Fibroblast of the conjunctiva (primary cell): ENCODE measurements at regions not wholly inside any gene's neighbourhood (a gene's known extent, or its start where the extent isn't known, plus 50 kb on each side); places are given as distances from the start of the nearest gene placed in this dataset.
A peak's percentile ranks its signal among the peaks of the same experiment; 100 is the strongest.

Experiments used
- DNase-seq: peaks from one replicate; pipeline ENCODE4 v3.0.0-alpha.2; 2010; ENCODE audit warnings: low read depth

DNA sequence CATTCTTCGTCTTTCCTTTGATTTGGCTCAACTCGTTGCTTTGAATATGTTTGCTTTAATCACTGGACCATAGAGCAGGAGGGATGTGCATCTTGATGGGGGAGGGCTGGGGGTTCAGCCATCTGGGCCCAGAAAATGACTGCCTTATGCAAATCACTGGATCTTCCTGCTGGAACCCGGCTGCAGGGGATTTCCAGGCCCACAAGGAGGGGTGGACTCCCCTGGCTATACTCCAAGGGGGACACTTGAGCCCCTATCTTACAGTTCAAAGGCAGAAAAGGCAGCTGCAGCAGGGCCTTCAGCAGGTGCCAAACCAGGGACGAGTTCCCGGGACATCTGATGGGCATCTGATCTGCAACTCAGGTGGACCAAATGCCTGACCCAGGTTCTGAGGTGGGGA is 122.5 kb downstream of the DICER1 start:
- no peak for DNase-seq

DNA sequence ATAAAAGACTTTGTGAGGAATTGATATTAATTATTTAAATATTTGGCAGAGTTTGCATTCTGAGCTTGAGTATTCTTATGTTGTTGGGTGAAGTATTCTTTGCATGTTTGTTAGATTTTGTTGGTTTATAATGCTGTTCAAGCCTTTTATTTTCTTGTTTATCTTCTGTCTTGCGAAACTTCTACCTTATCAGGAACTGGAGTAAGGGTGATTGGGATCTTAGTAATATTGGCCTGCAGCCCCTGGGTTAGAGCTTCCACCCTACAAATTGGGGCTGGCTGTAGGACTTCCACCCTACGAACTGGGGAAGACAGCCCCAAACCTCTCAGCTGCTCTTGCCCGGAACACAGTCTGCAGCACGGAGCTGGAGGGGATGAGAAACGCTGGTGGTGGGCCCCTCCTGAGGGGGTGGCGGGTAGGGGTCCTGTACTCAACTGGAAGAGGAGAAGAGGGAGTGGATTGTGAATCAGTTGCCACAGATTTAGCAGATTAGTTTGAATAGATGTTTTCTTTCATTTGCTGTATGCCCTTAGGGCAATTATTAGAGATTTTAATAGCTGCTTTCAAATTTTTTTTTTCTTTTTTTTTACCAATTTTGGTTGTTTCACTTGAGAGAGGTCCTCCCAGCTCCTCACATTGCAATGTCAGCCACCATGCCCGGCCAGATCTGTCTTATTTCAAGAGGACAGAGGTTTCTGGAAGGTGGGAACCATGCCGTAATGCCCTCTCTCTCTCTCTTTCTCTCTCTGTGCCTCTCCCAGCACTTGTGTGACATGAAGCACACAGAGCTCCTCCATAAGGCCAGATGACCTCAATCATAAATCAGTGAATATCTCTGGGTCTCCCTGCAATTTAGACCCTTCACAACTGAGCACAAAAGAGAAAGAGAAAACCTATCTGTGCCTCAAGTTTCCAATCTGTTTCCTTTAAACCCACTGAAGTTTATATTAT is 123.4 kb downstream of the DICER1 start:
- no peak for DNase-seq

DNA sequence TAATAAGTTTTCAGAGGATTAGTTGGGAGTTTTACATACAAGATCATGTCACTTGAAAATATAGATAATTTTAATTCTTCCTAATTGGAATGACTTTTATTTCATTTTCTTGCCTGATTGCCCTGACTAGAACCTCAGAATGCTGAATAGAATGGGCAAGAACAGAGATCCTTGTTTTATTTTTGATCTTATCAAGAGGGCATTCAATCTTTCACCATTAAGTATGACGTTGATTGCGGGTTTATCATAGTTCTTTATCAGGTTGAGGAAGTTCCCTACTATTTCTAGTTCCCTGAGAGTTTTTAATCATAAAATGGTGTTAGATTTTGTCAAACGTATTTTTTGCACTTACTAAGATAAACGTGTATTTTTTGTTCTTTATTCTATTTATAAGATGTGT is 124.3 kb downstream of the DICER1 start:
- DNase-seq = no peak

DNA sequence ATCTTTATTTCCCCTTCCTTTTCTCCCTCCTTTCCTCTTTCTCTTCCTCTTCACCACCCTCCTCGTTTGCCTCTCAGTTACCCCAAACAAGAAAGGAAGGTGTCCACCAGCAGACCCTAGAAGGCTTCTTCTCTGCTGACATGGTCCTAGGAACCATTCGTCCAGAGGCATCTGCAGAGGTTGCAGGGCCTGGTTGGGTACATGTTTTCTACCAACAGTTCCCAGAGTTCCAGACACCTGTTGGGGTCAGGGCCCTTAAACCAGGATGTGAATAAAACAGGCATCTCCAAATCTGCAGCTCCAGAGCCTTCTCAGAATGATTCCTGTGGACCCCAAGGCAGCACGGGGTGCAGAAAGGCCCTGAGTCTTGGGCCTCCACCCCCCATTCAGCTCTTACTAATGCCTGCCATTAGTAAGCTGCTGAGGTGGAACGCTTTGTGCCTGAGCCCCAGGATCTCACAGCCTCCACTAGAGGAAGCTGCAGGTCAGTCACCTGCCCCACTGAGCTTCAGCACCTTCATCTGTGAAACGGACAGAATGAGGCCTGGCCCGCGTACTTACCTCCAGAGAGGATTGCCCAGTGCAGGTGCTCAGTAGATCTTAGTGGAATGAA is 130.4 kb downstream of the DICER1 start:
- no peak for DNase-seq

DNA sequence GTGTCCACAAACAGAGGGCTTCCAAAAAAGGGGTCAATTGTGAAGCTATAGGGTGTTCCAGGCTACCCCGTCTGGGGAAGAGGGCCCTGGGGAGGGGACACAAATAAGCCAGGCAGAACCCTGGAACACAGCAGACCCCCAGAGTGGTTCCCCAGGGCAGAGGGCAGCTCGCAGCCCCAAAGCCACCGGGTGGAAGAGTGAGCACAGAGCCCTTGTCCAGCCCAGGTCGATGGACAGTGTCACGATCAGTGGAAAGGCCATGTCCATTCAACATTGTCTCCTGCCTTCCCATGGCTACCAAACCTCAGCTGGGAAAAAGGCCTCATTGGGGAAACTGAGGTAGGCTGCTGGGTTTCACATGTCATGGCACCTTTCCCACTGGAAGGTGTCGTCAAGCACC is 131.4 kb downstream of the DICER1 start:
- DNase-seq = no peak

DNA sequence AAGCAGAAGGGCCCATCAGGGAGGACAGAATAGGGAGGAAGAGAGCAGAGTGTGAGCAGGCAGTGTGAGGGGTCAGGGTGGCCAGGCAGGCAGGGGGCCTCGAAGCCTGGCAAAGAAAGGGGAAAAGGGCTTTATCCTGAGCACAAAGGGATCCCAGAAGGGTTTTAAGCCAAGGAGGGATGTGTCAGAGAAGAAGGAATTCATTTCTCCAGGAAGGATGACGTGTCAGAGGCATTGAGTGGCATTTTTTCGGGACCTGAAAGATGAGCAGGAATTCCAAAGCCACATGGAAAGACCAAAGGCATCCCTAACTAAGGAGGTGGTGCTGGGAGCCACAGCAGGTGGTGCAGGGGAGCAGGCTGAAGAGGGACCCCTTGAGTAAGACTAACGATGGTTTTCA is 132.1 kb downstream of the DICER1 start:
- DNase-seq = no peak

DNA sequence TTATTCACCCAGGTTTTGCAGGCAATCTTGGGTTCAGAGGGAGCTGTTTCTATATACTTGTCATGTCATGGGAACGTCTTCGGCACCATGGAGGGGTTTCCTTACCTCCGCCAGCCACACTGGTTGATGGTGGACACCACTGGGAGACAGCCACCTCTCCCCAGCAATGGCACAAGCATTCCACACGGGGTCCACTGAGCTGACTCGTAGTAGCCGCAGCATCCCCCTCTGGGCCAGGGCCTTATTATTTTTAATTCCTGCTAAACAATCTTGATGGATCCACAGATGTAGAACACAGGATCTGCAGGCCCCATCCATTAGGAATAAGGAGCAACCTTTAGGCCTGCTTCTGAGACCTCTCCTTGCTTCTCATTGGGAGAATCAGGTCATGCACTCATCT is 132.9 kb downstream of the DICER1 start:
- no peak for DNase-seq

DNA sequence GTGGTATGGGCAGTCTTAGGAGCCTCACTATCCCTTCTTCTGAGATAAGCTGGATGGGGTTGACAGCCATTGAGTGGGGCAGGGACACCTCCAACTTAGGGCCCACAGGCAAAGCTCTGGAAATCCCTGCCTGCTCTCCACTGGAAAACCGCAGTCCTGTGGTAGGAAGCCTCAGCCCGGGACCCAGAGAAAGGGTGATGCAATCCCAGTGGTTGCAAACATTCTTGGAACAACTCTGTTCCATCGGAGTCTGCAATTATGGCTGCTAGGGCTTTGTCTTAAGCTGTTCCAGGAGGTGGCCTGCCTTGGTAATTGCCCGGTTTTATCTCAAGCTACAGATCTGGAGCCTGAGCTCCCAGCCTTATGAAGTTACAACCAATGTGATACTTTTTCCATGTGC is 133.4 kb downstream of the DICER1 start:
- no peak for DNase-seq

DNA sequence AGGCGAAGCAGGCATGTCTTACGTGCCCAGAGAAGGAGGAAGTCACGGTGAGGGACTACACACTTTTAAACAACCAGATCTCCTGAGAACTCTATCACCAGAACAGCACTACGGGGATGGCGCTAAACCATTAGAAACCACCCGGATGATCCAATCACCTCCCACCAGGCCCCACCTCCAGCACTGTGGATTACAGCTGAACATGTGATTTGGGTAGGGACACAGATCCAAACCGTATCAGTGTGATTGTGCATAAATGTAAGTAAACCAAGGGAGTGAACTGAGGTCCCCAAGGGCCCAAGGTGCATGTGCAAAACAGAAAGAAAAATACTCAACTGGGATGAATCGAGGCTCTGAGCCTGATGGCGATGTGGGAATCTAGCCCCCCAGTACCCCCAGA is 134.2 kb downstream of the DICER1 start:
- DNase-seq = no peak

DNA sequence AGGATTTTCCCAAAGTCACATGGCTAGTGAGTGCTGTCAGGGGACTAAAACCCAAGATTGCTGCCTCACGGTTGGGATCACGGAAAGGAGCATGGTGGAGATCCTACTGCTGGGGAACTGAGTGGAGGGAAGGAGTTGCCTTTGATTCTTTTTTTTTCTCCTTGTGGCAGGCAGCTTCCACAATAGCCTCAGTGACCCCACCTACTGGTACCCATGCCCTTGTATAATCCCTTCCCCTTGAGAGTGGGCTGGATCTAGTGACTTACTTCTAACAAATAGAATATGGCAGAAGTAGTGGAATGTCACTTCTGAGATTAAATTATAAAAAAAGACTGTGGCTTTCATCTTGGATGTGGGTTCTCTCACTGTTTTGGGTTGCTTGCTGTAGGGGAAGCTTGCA is 135.7 kb downstream of the DICER1 start:
- DNase-seq = no peak

DNA sequence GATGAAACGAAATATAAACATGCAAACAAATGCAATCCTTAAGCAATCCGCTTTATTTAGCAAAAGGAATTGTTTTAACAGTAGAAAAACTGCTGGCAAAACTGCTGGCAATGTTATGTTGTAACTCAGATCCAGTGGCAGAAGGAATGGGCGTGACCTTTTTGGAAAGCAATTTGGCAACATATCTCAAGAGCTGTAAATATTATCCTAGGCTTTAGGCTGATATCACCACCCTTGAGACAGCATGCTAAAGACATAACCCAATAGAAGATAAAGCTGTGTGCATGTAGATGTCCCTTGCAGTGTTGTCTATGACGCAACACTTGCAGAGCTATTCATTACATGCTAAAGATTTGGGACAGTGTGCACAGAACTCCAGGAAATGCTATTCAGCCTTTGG is 138.5 kb downstream of the DICER1 start:
- DNase-seq = peak; percentile 13

DNA sequence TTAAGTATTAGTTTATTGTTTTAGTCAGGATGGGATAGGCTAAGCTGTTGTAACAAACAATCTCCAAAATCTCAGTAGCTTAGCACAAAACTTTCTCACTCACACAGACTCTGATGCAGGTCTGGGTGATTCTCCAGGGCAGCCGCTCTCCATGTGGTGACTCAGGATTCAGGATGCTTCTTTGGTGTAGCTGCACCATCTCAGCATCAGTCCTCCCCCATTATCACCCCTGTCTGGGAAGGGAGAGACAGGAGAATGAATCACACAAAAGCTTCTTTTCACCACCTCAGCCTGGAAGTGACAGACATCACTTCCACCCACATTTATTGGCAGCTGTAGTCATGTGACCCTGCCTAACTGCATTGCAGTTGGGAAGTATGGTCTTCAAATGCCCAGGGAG is 142.3 kb downstream of the DICER1 start:
- no peak for DNase-seq

DNA sequence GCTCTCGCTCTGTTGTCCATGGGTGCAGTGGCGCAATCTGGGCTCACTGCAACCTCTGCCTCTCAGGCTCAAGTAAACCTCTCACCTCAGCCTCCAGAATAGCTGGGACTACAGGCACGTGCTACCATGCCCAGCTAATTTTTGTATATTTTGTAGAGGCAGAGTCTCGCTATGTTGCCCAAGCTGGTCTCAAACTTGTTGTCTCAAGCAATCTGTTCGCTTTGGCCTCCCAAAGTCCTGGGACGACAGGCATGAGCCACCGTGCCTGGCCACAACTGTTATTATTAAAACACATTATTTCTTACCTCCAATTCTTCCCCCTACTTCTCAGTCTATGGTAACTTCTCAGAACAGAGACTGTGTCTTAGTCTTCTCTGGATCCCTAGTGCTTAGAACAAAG is 143.3 kb downstream of the DICER1 start:
- no peak for DNase-seq

DNA sequence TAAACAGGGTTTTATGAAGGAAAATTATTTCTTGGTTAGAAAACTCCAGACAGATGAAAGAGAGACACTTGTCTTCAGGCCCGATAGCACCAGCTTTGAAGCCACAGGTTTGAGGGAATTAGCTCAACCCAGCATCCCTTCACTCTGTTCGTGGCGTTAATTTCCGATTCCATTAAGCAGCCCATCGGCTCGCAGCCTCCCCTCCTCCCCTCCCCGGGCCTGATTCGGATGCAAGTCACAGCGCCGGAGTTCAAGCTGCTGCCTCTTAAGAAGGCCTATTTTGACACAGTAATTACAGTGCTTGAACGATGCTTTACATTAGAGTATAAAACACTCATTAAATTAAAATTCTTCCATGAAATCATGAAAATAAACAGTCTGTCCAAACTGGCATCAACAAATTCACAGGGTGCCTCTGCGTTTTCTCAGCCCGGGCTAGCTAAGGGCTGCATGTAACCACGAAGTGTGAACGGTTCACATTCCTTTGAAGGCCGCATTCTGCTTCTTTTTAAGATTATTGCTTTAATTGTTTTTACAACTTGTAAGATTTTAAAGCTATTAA is 145.8 kb downstream of the DICER1 start:
- no peak for DNase-seq

DNA sequence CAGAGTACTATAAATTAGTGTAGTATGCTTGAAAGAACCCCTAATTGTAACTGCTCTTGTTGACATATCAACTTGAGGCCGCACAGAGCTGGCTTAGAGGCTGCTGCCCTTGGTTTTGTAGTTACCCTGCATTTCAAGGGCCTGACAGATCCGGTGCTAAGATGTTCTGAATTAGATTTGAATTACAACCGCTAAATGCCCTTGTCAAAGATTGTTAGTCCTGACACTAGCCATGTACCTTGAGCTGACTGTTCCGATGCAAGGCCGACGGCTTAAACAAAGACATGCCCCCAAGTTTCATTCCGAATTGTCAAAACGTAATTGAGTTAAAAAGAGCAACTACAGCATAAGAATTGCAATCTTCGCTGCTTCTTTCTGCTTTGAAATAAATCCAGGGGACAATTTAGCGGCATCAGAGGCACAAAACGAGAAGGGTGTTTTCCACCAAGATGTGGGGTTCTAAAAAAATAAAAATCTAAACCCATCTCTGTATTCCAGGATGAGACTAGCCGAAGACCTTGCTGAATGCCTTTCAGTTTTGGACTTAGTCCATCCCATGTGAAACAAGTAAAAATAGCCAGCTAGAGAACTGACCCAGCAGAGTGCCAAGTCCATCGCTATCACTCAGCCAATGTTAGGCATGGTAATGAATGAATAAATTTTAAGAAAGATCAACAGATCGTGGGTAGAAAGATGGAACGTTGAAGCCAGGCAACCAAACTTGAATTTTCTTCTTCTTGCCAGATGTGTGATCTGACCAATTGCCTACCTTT is 148.7 kb downstream of the DICER1 start:
- DNase-seq = no peak

DNA sequence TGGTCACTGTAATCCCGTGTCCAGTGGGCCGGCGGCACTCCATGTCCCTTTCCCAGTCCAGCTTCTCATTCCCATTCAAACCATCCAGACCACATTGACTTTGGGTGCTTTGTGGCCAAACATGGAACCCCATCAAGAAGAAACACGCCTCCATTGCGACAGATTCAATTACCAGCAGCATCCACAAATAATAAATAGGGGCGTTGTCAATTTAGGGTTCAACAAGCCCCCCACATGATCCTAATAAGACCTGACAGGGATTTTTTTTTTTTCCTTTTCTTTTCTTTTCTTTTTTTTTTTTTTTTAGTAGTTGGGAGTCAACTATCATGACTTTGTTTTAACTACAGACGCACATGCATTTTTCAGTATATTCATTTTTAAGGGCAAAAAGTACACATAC is 149.4 kb downstream of the DICER1 start:
- DNase-seq = no peak

DNA sequence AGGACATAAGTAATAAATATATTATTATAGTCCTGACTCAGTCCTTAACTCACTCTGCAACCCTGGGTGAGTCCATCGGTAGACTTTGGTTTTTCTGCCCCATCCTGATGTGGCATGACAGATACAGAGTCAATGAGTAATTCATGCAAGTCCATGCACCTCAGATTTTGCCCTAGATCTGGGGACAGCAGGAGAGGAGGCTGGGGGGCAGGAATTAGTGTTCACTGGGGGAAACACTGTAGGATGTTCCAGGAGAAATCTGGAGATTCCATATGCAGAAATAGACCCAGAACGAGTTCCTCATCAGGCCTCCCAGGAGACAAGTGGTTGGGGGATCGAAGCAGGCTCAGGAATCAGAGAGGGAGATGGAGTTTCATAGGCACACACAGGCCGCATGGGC is 150.8 kb downstream of the DICER1 start:
- DNase-seq = no peak

DNA sequence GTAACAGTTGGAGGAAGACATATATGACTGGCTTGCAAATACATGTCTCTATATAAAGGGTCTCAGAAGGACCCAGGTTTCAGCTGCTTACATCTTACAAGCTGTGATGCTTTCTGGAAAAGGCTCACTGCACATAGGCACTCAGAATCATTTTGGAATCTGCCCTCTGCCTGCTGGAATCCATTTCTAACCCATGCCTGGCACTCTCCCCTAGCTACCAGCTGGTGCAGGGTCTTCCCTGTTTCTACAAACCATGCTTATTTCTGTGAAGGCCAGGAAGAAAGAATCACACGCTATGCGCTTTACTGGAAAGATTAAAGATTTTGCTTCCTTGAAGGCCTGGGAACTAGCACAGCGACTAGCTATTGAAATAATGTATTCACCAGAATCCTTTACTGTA is 151.3 kb downstream of the DICER1 start:
- no peak for DNase-seq

DNA sequence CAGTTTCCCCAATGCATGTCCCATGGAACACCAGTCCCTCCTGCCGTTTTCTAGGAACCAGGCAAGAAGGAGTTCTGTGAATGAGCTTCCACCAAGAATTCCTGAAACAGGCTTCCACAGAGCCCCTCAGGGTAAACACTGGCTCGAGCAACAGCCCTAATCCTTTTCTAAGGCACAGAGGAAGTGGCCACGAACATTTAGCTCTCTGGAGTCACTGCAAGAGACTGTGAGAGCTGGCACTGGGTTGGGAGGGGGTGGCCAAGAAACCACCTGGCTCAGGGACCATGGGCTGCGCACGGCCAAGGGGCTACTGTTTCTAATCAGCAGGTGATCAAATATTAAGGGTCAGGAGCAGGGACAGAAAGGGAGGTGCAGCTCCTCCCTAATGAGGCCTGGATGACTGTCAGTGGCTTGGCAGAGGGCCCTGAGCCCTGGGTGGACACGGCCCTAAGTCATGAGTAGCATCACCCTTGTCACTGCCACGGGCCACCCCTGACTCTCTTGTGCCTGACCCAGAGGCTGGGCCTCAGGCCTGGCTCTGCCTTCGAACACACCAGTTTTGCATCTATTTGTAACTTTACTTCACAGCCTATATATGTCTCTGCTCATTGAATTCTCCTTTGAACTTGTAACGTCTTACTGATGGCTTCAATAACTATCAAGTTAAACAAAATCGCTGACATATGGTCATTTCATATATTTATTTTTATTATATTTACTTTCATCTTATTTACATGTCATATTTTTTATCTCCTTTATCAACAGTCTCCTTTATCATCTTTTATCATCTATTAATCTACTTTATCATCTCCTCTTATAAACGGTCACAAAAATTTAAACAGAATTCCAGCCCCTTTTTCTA is 154.0 kb downstream of the DICER1 start:
- DNase-seq = no peak

DNA sequence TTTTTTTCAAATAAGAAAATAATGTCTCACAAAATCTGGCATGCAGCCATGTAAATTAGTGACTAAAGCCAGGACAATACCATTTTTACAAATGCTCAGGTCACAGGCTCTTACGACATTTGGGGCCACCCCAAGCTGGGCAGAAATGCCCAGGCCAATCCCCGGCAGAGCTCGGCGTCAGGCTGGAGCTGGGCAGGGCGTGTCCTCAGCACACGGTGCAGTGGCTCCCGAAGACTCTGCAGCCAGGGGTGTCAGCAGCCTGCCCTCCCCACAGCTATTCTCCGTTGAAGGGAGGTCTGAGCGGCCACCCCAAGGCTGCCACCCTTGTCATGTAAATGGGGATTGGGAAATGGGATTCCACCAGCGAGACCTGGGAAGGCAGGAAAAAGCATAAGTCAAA is 158.6 kb downstream of the DICER1 start:
- no peak for DNase-seq

DNA sequence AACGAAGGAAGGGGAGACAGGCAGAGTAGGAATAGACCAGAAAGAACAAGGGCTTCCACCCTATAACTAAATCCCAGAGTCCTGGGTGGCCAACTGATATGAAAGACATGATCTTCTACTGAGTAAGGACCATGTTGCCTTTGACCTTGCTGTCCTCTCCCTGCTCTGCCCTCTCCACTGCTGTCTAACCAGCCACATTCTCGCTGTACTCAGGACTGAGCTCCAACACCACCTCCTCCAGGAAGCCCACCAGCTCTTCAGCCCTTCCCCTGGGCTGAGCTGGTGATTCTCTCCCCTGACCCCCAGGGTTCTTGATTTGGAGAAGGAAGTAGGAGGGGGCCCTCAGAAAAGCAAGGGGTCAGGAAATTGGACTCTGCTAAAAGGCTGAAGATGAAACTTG is 159.2 kb downstream of the DICER1 start:
- no peak for DNase-seq

DNA sequence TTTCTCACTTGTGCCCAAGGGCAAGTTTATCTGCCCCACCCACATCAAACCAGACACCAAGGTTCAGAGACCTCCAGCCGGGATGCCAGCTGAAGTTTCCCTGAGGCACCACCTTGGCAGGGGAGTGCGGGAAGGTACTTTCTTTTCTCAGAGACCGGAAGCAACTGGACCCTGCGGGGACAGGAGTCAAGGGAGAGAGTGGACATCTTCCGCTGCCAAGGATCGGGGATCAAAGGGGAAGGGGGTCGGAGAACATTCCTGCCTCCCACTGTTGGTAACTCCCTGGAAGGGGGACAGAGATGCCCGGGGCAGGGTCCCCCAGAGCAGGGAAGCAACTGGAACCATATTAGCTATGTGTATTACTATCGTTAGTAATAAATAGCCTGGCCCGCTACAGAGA is 161.8 kb downstream of the DICER1 start:
- no peak for DNase-seq
